ENCODE measurements at regions not wholly inside any gene's neighbourhood (a gene's known extent, or its start where the extent isn't known, plus 50 kb on each side); places are given as distances from the start of the nearest gene placed in this dataset.

GRCh38 chr3:19093084-19093483 is 55.2 kb upstream of the KCNH8 start:
- no CpG with 5 or more reads among the region's 4 CpGs for WGBS (ENCODE audit: extremely low coverage, insufficient read length, low lambda C conversion rate)
- H3K23ac ChIP-seq (ENCODE audit: insufficient read length, low read depth, low read length), result no peak overlapping the region

More at GRCh38 chr3:19093084-19093483, 55.2 kb upstream of the KCNH8 start:
- H4K5ac ChIP-seq (ENCODE audit: insufficient read length, low read depth, low read length), result no peak overlapping the region
- H4K91ac ChIP-seq (ENCODE audit: insufficient read length, low read depth, low read length), result no peak overlapping the region
- H3K79me1 ChIP-seq (ENCODE audit: insufficient read depth, low read depth, low read length, poor library complexity, severe bottlenecking), result no peaks in the 10 kb centered on the region
- Mint-ChIP-seq H3K27me3 (ENCODE audit: low read depth) (no peaks in the 10 kb centered on the region), H3K27ac (no peak overlapping the region; a peak in 1 of 7 replicates), H3K9me3 (peaks cover 3 to 5% of the 10 kb centered on the region in 2 experiments; a peak in 3 of 5 replicates), H3K4me1 (no peaks in the 10 kb centered on the region), H3K36me3 (ENCODE audit: insufficient read depth in 1 of 3, low read depth in 3 of 3) (peaks cover 0 to 4% (median 0%) of the 10 kb centered on the region in 3 experiments; a peak in 3 of 7 replicates), H3K4me3 (no peak overlapping the region)
- DNase-seq, result no peak
- no peak overlapping the region for H3K4ac ChIP-seq (ENCODE audit: low read depth, low read length)
- no peak overlapping the region for H2BK5ac ChIP-seq (ENCODE audit: insufficient read length, low read length)
- H3K79me2 ChIP-seq (ENCODE audit: insufficient read depth, low read length), result no peaks in the 10 kb centered on the region
- H3K56ac ChIP-seq (ENCODE audit: insufficient read length, low read depth, low read length), result no peak overlapping the region
- H4K20me1 ChIP-seq (ENCODE audit: control insufficient read depth, insufficient read depth, insufficient read length), result no peaks in the 10 kb centered on the region
- H2AK5ac ChIP-seq (ENCODE audit: insufficient read length, low read length), result no peak overlapping the region
- no peak overlapping the region for H3K14ac ChIP-seq (ENCODE audit: insufficient read depth, low read length)
- no peak overlapping the region for H3K4me2 ChIP-seq (ENCODE audit: insufficient read depth, insufficient read length, low read length)
- no peak overlapping the region for H2BK120ac ChIP-seq (ENCODE audit: low read depth, low read length, poor library complexity, severe bottlenecking)
- H3K18ac ChIP-seq (ENCODE audit: insufficient read length, low read depth, low read length), result no peak overlapping the region
- H2BK15ac ChIP-seq (ENCODE audit: low read depth, low read length), result no peak overlapping the region
- no peak for TF ChIP-seq CTCF (conservative IDR thresholded peaks at IDR 0.05)
- H2BK12ac ChIP-seq (ENCODE audit: insufficient read length, low read depth, low read length), result no peak overlapping the region
- no peak overlapping the region for H3K27ac ChIP-seq (ENCODE audit: insufficient read length, low read depth, low read length)
- H3K4me1 ChIP-seq (ENCODE audit: insufficient read depth, low read length), result no peaks in the 10 kb centered on the region; the same call in 1 of the 2 replicates
- H3K27me3 ChIP-seq (ENCODE audit: insufficient read depth, low read length), result no peaks in the 10 kb centered on the region
- H3K9ac ChIP-seq (ENCODE audit: extremely low read depth, insufficient read length, low read length), result no peak overlapping the region
- no peaks in the 10 kb centered on the region for H3K23me2 ChIP-seq (ENCODE audit: insufficient read length, low read depth, low read length, poor library complexity, severe bottlenecking)
- no peaks in the 10 kb centered on the region for H3K9me3 ChIP-seq (ENCODE audit: control insufficient read depth, low read depth, low read length)
- H2BK20ac ChIP-seq (ENCODE audit: low read depth, low read length, poor library complexity, severe bottlenecking), result no peak overlapping the region
- H2AFZ ChIP-seq (ENCODE audit: low read length), result no peak overlapping the region
- H3T11ph ChIP-seq (ENCODE audit: low read length), result no peak overlapping the region
- H4K8ac ChIP-seq (replicated peaks; ENCODE audit: insufficient read length, low read depth, low read length), result no peak overlapping the region
